NCI-H2029 (cell line): ENCODE measurements at regions not wholly inside any gene's neighbourhood (a gene's known extent, or its start where the extent isn't known, plus 50 kb on each side); places are given as distances from the start of the nearest gene placed in this dataset.
"Not testable (repeated sequence)": the region's sequence is repeated elsewhere in the genome, so short reads cannot be mapped to it uniquely, and the experiment has no call there.

Experiments used
- DNase-seq: peaks from one replicate; lab custom pipeline; 2025; lab: John Stamatoyannopoulos, UW

DNA sequence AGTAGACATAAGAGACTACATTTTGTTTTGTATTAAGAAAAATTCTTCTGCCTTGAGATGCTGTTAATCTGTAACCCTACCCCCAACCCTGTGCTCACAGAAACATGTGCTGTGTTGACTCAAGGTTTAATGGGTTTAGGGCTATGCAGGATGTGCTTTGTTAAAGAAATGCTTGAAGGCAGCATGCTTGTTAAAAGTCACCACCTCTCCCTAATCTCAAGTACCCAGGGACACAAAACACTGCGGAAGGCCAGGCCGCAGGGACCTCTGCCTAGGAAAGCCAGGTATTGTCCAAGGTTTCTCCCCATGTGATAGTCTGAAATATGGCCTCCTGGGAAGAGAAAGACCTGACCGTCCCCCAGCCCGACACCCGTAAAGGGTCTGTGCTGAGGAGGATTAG lies 947.7 kb upstream of the TMEFF2 start:
- DNase-seq = not testable (repeated sequence)

- DNase-seq = no peak
Measured at GRCh38 chr2:193141998-193142397, 947.3 kb upstream of the TMEFF2 start.

DNA sequence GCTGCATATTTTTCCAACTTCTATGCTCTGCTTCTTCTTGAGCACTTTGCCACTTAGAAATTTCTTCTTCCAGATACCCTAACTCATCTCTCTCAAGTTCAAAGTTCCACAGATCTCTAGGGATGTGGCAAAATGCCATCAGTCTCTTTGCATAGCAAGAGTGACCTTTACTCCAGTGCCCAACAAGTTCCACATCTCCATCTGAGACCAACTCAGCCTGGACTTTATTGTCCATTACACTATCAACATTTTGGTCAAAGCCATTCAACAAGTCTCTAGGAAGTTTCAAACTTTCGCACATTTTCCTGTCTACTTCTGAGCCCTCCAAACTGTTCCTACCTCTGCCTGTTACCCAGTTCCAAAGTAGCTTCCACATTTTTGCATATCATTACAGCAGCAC lies 946.2 kb upstream of the TMEFF2 start:
- DNase-seq = not testable (repeated sequence)

- DNase-seq = no peak
Measured at GRCh38 chr2:193124815-193125214, 930.1 kb upstream of the TMEFF2 start.

DNA sequence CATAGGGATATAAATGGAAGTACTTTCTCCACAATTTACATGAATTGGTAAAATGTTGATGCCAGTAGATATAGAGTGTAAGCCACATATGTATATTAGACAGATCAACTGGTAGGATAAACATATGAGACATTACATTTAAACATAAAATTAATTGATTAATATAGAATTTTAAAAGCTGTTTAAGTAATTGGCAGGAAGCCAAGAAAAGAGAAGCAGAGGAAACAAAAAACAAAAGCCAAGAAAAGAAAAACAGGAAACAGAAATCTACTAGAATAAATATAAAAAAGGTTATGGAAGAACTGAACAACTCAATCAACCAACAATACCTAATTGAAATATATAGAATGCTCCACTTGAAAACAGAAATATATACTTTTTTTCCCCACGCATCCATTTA lies 920.1 kb upstream of the TMEFF2 start:
- DNase-seq = no peak

- no peak for DNase-seq
Measured at GRCh38 chr2:193112986-193113385, 918.3 kb upstream of the TMEFF2 start.

GRCh38 chr2:193103064-193103463 lies 908.3 kb upstream of the TMEFF2 start:
- DNase-seq = no peak

DNA sequence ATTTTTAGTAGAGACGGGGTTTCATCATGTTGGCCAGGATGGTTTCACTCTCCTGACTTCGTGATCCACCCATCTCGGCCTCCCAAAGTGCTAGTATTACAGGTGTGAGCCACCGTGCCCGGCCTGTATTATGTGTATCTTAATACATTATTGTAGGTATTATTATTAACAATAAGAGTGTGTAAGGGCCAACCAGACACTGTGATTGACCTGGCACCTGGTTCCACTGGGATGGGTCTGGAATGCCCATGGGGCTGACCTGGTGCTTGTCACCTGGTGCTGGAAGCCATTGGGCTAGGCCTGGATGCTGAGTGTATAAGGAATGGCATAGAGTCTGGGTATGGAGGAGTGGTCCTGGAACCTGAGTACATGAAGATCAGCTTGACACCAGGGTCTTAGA lies 906.9 kb upstream of the TMEFF2 start:
- DNase-seq = no peak

GRCh38 chr2:193088026-193088425 lies 893.3 kb upstream of the TMEFF2 start:
- no peak for DNase-seq

- no peak for DNase-seq
Measured at GRCh38 chr2:193076995-193077394, 882.3 kb upstream of the TMEFF2 start.

DNA sequence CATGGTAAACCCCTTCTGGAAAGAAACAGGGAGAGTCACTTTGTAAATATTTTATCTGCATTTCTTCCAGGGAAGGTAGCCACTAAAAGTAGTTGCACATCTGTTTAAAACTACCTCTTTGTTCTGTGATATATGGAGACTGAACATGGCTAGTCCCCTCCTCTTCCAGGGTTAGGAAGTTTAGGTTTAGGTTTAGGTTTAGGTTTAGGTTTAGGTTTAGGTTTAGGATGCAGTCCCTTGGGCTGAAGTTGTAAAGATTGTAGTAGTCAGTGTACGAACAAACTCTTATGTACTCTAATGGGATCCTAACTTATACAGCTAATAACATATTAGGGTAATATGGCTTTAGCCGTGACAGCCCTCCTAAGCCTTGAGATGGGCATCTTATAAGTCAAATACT lies 880.2 kb upstream of the TMEFF2 start:
- DNase-seq = no peak

GRCh38 chr2:193072647-193073046 lies 877.9 kb upstream of the TMEFF2 start:
- no peak for DNase-seq

GRCh38 chr2:193025556-193025955 lies 830.8 kb upstream of the TMEFF2 start:
- DNase-seq = not testable (repeated sequence)

DNA sequence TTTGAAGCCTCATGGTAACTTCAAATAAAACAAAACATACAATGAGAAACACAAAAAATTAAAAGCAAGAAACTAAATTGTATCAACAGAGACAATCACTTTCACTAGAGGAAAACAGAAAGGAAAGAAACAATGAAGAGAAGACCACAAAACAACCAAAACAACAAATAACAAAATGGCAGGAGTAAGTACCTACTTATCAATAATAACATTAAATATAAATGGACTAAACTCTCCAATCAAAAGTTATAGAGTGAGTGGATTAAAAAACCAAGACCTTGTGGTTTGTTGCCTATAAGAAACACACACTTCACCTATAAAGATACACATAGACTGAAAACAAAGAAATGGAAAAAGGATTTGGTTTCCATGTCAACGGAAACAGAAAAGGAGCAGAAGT lies 830.1 kb upstream of the TMEFF2 start:
- DNase-seq = no peak

- no peak for DNase-seq
Measured at GRCh38 chr2:193011870-193012269, 817.1 kb upstream of the TMEFF2 start.

DNA sequence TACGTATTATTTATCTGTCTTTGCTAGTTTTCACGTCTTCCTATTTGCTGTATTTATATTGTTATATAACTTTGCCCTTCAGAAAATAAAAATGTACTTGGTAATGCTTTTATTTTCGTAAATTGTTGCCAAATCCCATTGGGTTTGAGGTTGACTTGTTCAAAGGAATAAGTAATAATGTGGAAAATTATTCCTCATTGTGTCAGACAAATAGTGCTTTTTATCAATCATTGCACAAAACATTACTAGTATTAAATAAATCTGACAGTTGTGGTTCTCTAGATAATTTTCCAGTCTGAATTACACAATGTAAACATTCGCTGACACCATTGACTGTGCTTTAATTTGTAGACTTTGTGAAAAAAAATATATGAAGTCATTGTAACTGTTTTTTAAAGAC lies 798.3 kb upstream of the TMEFF2 start:
- DNase-seq = no peak

- DNase-seq = no peak
Measured at GRCh38 chr2:192983173-192983572, 788.4 kb upstream of the TMEFF2 start.

GRCh38 chr2:192978395-192978794 lies 783.7 kb upstream of the TMEFF2 start:
- DNase-seq = no peak

- no peak for DNase-seq
Measured at GRCh38 chr2:192971981-192972380, 777.2 kb upstream of the TMEFF2 start.

GRCh38 chr2:192969055-192969454 lies 774.3 kb upstream of the TMEFF2 start:
- no peak for DNase-seq

GRCh38 chr2:192960945-192961344 lies 766.2 kb upstream of the TMEFF2 start:
- DNase-seq = no peak

DNA sequence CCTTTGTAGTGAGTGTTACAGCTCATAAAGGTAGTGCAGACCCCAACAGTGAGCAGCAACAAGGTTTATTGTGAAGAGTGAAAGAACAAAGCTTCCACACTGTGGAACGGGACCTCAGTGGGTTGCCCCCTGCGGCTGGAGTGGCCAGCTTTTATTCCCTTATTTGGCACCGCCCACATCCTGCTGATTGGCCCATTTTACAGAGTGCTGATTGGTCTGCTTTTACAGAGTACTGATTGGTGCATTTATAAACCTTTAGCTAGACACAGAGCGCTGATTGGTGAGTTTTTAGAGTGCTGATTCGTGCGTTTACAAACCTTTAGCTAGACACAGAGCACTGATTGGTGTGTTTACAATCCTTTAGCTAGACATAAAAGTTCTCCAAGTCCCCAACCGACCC lies 763.9 kb upstream of the TMEFF2 start:
- not testable (repeated sequence) for DNase-seq

DNA sequence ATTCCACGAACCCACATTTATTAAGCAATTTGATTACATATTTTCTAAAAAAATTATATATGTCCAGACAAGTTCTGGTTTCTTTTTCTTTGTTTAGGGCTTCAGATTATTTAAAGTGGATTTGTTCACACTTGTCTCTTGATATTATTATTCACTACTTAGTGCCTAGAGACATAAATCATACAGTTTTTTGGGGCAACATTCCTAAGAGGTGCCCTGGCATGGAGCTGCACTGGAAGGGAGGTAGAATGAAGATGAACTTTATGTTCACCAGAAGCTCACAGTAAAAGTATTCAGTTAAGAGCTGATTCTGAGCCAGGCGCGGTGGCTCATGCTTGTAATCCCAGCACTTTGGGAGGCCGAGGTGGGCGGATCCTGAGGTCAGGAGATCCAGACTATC lies 762.7 kb upstream of the TMEFF2 start:
- DNase-seq = no peak

DNA sequence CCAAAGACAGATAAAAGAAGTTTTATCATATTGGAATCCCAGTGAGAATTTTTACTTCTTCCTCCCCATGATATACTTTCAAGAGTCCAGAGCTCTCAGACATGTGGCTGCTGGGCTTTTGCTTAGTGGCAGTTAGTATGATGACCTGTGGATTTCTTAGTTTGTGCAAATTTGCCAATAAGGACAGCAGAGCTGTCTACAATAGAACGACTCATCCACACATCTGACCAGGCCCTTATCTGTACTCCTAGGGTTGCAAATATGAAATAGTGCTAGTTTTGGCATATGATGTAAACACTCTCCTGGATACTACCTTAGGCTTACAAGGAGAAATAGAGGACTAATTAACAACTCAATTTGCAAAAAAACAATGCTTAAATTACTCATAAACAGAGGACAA lies 758.4 kb upstream of the TMEFF2 start:
- no peak for DNase-seq

GRCh38 chr2:192952245-192952644 lies 757.5 kb upstream of the TMEFF2 start:
- DNase-seq = no peak
